ENCODE measurements at regions not wholly inside any gene's neighbourhood (a gene's known extent, or its start where the extent isn't known, plus 50 kb on each side); places are given as distances from the start of the nearest gene placed in this dataset.

DNA sequence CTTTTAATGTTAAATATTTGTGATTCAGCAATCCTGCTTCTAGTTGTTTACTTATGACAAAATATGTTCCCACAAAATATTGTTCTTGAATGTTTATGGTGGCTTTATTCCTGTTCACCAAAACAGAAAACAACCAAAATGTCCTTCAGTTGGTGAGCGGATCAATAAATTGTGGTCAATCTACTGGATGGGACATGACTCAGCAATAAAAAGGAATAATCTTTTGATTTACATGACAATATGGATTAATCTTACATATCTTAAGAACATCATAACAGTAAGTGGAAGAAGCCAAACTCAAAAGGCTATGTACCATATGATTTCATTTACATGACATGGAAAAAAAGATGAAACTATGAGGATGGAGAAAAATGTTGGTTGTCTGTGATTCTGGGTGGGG is 691.3 kb upstream of the GHITM start:
- ATAC-seq (ENCODE audit: low FRiP score) (no peak), DNase-seq (ENCODE audit: low spot score) (no peak)
- TF ChIP-seq, protein P1, sequence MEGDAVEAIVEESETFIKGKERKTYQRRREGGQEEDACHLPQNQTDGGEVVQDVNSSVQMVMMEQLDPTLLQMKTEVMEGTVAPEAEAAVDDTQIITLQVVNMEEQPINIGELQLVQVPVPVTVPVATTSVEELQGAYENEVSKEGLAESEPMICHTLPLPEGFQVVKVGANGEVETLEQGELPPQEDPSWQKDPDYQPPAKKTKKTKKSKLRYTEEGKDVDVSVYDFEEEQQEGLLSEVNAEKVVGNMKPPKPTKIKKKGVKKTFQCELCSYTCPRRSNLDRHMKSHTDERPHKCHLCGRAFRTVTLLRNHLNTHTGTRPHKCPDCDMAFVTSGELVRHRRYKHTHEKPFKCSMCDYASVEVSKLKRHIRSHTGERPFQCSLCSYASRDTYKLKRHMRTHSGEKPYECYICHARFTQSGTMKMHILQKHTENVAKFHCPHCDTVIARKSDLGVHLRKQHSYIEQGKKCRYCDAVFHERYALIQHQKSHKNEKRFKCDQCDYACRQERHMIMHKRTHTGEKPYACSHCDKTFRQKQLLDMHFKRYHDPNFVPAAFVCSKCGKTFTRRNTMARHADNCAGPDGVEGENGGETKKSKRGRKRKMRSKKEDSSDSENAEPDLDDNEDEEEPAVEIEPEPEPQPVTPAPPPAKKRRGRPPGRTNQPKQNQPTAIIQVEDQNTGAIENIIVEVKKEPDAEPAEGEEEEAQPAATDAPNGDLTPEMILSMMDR (IDR thresholded peaks at IDR 0.05): no peak

DNA sequence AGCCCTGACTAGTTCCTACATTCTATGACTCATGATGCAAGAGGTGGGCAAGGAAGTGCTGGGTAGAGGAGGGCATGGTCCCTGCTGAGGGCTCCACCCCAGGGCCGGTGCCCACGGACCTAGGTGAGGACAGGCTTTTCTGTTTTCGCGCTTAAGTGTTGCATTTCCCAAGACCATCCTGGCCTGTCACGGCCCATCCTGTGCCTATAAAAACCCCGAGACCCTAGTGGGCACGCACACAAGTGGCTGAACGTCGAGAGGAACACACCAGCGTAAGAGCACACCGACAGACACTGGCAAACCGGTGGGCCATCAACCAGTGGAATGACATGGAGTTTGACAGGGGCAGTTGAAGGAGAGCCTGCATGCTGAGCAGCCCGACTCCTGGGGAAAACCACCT is 680.7 kb upstream of the GHITM start:
- TF ChIP-seq, protein P1 (IDR thresholded peaks at IDR 0.05): no peak
- ATAC-seq (ENCODE audit: low FRiP score) (no peak), DNase-seq (ENCODE audit: low spot score) (no peak)

DNA sequence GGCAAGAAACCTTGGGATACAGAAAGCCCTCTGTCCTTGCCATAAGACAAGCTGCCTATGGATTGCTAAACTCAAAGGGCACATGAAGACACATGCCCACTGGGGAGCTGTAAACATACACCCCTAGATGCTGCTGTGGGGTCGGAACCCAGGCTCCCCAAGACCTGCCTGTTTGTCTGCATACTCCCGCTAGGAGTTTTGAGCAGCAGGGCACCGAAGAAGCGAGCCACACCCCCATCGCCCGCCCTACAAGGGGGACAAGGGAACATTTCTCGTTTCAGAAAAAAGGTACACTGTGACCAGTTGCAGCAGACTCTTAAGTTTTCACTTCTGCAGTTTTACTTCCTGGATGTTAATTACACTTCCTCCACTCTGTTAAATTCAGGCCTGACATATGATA is 680.2 kb upstream of the GHITM start:
- TF ChIP-seq, protein P1 (IDR thresholded peaks at IDR 0.05): no peak
- no peak for ATAC-seq (ENCODE audit: low FRiP score)
- DNase-seq (ENCODE audit: low spot score): no peak

DNA sequence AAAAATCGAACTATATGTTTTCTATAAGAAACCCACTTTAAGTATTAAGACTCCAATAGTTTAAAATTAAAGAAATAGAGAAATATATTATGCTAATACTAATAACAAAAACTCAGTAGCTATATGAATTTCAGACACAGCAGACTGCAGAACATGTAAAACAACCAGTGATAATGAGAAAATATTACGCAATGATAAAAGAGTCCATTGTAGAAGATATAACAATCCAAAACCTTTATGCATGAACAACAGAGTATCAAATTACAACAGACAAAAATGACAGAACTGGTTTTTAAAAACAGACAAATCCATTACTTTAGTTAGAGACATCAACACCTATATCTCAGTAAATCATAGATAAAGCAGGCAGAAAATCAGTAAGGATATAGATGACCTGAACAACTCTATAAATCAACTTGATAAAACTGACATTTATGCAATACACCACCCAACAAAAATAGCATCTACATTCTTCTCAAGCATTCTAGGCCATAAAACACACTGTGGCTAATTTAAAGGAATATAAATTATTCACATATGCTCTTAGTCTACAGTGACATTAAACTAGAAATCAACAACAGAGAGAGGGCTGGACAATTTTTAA is 669.5 kb upstream of the GHITM start:
- ATAC-seq (ENCODE audit: low FRiP score): no peak
- TF ChIP-seq, protein P1 (IDR thresholded peaks at IDR 0.05): no peak

DNA sequence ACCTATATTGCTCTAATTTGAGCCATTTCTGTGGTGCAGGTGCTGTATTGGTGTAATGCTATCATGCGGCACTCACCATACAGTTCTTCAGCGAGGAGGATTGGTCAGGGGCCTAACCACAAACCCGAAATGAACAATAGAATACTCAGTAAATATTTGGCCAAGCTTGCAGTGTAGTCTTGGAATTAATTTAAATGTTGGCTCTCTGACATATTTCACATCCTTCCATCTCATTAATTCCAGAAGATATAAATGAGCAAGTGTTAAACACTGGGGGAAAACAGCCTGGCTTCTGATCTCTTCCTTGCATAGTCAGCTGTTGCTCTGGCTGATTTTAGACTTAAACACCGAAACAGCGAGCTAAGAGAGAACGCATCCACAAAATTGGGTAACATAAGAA is 663.1 kb upstream of the GHITM start:
- TF ChIP-seq, protein P1 (IDR thresholded peaks at IDR 0.05): no peak
- ATAC-seq (ENCODE audit: low FRiP score) (no peak), DNase-seq (ENCODE audit: low spot score) (no peak)

More for the DNA sequence above, 669.5 kb upstream of the GHITM start:
- no peak for DNase-seq (ENCODE audit: low spot score)

DNA sequence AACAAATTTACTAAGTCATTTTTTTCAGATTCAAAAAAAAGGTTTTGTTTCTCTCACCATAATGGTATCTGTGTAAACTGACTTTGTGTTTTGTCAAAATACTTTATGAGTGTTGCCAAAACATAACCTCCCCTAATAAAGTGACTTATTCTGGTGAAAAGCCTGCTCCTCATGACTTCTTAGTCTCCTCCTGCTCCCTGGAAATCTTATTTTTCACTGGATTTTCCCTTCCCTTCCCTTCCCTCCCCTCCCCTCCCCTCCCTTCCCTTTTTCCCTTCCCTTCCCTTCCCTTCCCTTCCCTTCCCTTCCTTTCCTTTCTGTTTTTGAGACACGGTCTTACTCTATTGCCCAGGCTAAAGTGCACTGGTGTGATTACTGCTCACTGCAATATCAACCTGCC is 650.1 kb upstream of the GHITM start:
- DNase-seq (ENCODE audit: low spot score) (no peak), ATAC-seq (ENCODE audit: low FRiP score) (no peak)
- TF ChIP-seq, protein P1 (IDR thresholded peaks at IDR 0.05): no peak

DNA sequence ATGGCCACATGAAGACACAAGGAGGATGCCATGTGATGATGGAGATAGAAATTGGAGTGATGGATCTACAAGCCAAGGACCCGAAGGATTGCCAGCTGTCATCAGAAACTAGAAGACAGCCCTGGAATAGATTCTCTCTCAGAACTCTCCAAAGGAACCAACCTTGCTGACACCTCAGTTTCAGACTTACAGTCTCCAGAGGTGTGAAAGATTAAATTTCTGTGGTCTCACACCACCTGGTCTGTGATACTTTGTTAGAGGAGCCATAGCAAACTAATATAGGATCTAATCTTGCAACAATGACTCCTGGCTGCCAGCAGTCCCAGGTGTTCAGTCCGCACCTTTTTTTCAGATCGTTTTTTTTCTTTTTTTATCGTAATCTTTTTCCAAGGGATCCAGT is 647.3 kb upstream of the GHITM start:
- ATAC-seq (ENCODE audit: low FRiP score): no peak
- TF ChIP-seq, protein P1 (IDR thresholded peaks at IDR 0.05): no peak

More for the DNA sequence above, 647.3 kb upstream of the GHITM start:
- DNase-seq (ENCODE audit: low spot score): no peak
